DND-41 (cell line): ENCODE measurements at regions not wholly inside any gene's neighbourhood (a gene's known extent, or its start where the extent isn't known, plus 50 kb on each side); places are given as distances from the start of the nearest gene placed in this dataset.

ENCODE experiments used
- ATAC-seq: fragments of 200-7000 bp; cut with Tn5 transposase; 3 replicates; pipeline ENCODE4 v1.9.1; 2021; ENCODE audit warnings: low read depth; ENCODE audit not compliant: insufficient read depth
- DNase-seq: peaks from one replicate; pipeline ENCODE4 v3.0.0-alpha.2; 2020
- H2AFZ ChIP-seq: 2 replicates; pipeline ENCODE4 v1.6.0; 2012; ENCODE audit warnings: low read depth, low read length
- H3K27ac ChIP-seq: 2 replicates; pipeline ENCODE4 v1.5.1; 2012; ENCODE audit warnings: low read length, inconsistent platforms
- H3K27me3 ChIP-seq: fragments of 200-600 bp; sonication (generic); 2 replicates; pipeline ENCODE4 v1.6.0; 2012; ENCODE audit warnings: low read length, mild to moderate bottlenecking, inconsistent platforms; ENCODE audit not compliant: insufficient read depth, poor library complexity
- H3K36me3 ChIP-seq: 2 replicates; pipeline ENCODE4 v1.5.1; 2012; ENCODE audit warnings: low read length, inconsistent platforms; ENCODE audit not compliant: insufficient read depth
- H3K4me1 ChIP-seq: 2 replicates; pipeline ENCODE4 v1.5.1; 2012; ENCODE audit warnings: mild to moderate bottlenecking, low read length; ENCODE audit not compliant: insufficient read depth
- H3K4me2 ChIP-seq: 2 replicates; pipeline ENCODE4 v1.6.0; 2012; ENCODE audit warnings: mild to moderate bottlenecking, moderate library complexity, low read length, inconsistent platforms; ENCODE audit not compliant: insufficient read depth
- H3K4me3 ChIP-seq, 2 experiments: fragments of 200-600 bp in 1 of 2; shearing (Covaris generic) in 1 of 2; 2 replicates each; pipeline ENCODE4 v1.5.1; 2012 to 2016; ENCODE audit warnings: inconsistent platforms in 2 of 2, low read length in 2 of 2, mild to moderate bottlenecking in 2 of 2, low read depth in 1 of 2, moderate library complexity in 1 of 2
- H3K79me2 ChIP-seq: 2 replicates; pipeline ENCODE4 v1.6.0; 2012; ENCODE audit warnings: low read length, inconsistent platforms; ENCODE audit not compliant: insufficient read depth
- H3K9ac ChIP-seq: 2 replicates; pipeline ENCODE4 v1.6.0; 2012; ENCODE audit warnings: low read depth, mild to moderate bottlenecking, inconsistent platforms, low read length, moderate library complexity
- H3K9me3 ChIP-seq: 2 replicates; pipeline ENCODE4 v1.5.1; 2012; ENCODE audit warnings: low read length, moderate library complexity, mild to moderate bottlenecking, inconsistent platforms; ENCODE audit not compliant: insufficient read depth, severe bottlenecking
- H4K20me1 ChIP-seq: 2 replicates; pipeline ENCODE4 v1.6.0; 2012; ENCODE audit warnings: low read length; ENCODE audit not compliant: insufficient read depth
- EZH2 ChIP-seq: IDR thresholded peaks from 3 replicates; pipeline ENCODE4 v1.6.1; 2012; ENCODE audit warnings: borderline replicate concordance, low read depth, mild to moderate bottlenecking, moderate library complexity, low read length, inconsistent platforms; ENCODE audit not compliant: severe bottlenecking
- TF ChIP-seq, protein P1 (sequence below): IDR thresholded peaks from 2 replicates; pipeline ENCODE4 v1.5.1; 2012; ENCODE audit warnings: borderline replicate concordance, low read length, moderate library complexity, mild to moderate bottlenecking; ENCODE audit not compliant: poor library complexity, severe bottlenecking; ENCODE audit errors: extremely low read depth

GRCh38 chr9:28365020-28365640, 791.8 kb upstream of the C9orf72 start:
- ATAC-seq: no peak
- no peaks in the 10 kb centered on the region for H4K20me1 ChIP-seq

DNA sequence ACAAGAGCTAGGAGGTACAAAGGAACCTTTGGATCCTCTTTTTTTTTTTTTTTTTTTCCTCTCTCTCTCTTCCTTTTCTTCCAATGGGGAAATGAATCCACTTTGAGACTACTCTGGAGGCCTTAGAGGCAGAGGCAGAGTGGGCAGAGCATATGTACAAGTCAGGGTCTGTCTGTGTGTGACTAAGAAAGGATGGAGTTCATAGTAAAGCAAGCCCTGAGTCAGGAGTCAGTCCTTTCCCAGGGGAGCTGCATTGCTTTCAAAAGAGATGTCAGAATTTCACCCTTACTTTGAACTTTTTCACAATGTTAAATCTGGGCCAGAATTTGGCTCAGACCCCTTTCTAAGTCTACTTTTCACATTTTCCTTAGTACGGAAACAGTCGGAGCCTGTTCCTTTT, 792.4 kb upstream of the C9orf72 start:
- Histone ChIP-seq H4K20me1 (no peaks in the 10 kb centered on the region), H3K36me3 (no peaks in the 10 kb centered on the region), H3K9ac (no peak overlapping the region), H2AFZ (no peak overlapping the region), H3K27ac (no peak overlapping the region), H3K4me2 (no peak overlapping the region), H3K9me3 (no peaks in the 10 kb centered on the region), H3K4me3 (no peak overlapping the region), H3K79me2 (no peaks in the 10 kb centered on the region), H3K27me3 (no peaks in the 10 kb centered on the region), H3K4me1 (no peaks in the 10 kb centered on the region)
- no peak for TF ChIP-seq EZH2
- TF ChIP-seq, protein P1, sequence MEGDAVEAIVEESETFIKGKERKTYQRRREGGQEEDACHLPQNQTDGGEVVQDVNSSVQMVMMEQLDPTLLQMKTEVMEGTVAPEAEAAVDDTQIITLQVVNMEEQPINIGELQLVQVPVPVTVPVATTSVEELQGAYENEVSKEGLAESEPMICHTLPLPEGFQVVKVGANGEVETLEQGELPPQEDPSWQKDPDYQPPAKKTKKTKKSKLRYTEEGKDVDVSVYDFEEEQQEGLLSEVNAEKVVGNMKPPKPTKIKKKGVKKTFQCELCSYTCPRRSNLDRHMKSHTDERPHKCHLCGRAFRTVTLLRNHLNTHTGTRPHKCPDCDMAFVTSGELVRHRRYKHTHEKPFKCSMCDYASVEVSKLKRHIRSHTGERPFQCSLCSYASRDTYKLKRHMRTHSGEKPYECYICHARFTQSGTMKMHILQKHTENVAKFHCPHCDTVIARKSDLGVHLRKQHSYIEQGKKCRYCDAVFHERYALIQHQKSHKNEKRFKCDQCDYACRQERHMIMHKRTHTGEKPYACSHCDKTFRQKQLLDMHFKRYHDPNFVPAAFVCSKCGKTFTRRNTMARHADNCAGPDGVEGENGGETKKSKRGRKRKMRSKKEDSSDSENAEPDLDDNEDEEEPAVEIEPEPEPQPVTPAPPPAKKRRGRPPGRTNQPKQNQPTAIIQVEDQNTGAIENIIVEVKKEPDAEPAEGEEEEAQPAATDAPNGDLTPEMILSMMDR: no peak
- no peak for DNase-seq
- ATAC-seq: no peak

More at GRCh38 chr9:28365020-28365640, 791.8 kb upstream of the C9orf72 start:
- H2AFZ ChIP-seq: no peak overlapping the region
- H3K79me2 ChIP-seq: no peaks in the 10 kb centered on the region
- H3K4me2 ChIP-seq: no peak overlapping the region
- H3K4me3 ChIP-seq: no peak overlapping the region
- no peaks in the 10 kb centered on the region for H3K27me3 ChIP-seq
- H3K4me1 ChIP-seq: no peaks in the 10 kb centered on the region
- no peak for DNase-seq
- TF ChIP-seq, protein P1: no peak
- TF ChIP-seq EZH2: no peak
- no peaks in the 10 kb centered on the region for H3K9me3 ChIP-seq
- H3K36me3 ChIP-seq: no peaks in the 10 kb centered on the region
- H3K9ac ChIP-seq: no peak overlapping the region
- H3K27ac ChIP-seq: no peak overlapping the region

- no peaks in the 10 kb centered on the region for H4K20me1 ChIP-seq
- H3K4me1 ChIP-seq: no peaks in the 10 kb centered on the region
- ATAC-seq (no peak), DNase-seq (no peak)
- no peaks in the 10 kb centered on the region for H3K27me3 ChIP-seq
- no peaks in the 10 kb centered on the region for H3K79me2 ChIP-seq
- TF ChIP-seq EZH2: no peak
- TF ChIP-seq, protein P1: no peak
- H3K36me3 ChIP-seq: no peaks in the 10 kb centered on the region
- no peak overlapping the region for H3K9ac ChIP-seq
- no peak overlapping the region for H3K27ac ChIP-seq
- no peaks in the 10 kb centered on the region for H3K9me3 ChIP-seq
- H3K4me2 ChIP-seq: no peak overlapping the region
- no peak overlapping the region for H2AFZ ChIP-seq
- no peak overlapping the region for H3K4me3 ChIP-seq
These were observed 805.0 kb upstream of the C9orf72 start for GRCh38 chr9:28378231-28378630.

- Histone ChIP-seq H4K20me1 (no peaks in the 10 kb centered on the region), H3K36me3 (no peaks in the 10 kb centered on the region), H3K9ac (no peak overlapping the region), H3K4me3 (no peak overlapping the region), H3K27me3 (no peaks in the 10 kb centered on the region), H3K27ac (no peak overlapping the region), H3K9me3 (no peaks in the 10 kb centered on the region), H3K79me2 (no peaks in the 10 kb centered on the region), H2AFZ (no peak overlapping the region), H3K4me2 (no peak overlapping the region), H3K4me1 (no peaks in the 10 kb centered on the region)
- DNase-seq (no peak), ATAC-seq (no peak)
- TF ChIP-seq EZH2: no peak
- TF ChIP-seq, protein P1: no peak
These were observed 805.8 kb upstream of the C9orf72 start for GRCh38 chr9:28379082-28379481.
